Neural cell (in vitro differentiated cells): ENCODE measurements at regions not wholly inside any gene's neighbourhood (a gene's known extent, or its start where the extent isn't known, plus 50 kb on each side); places are given as distances from the start of the nearest gene placed in this dataset.

Experiments
- H2AFZ ChIP-seq: fragments of 200-600, 300-800 bp; sonication (generic), shearing (Covaris generic); 2 replicates; pipeline ENCODE4 v1.6.0; 2014; ENCODE audit warnings: low read depth, mild to moderate bottlenecking, antibody characterized with exemption, low read length, moderate library complexity
- H3F3A ChIP-seq: fragments of 200-600 bp; shearing (Covaris generic); 2 replicates; pipeline ENCODE4 v1.6.1; 2016; ENCODE audit warnings: mild to moderate bottlenecking, moderate library complexity, mixed read lengths, antibody characterized with exemption, low read length; ENCODE audit not compliant: insufficient read depth, poor library complexity, severe bottlenecking
- H3K27ac ChIP-seq: fragments of 200-600, 300-800 bp; sonication (generic), shearing (Covaris generic); 2 replicates; pipeline ENCODE4 v1.5.1; 2014; ENCODE audit warnings: mild to moderate bottlenecking, low read length, moderate library complexity
- H3K27me3 ChIP-seq: fragments of 300-800, 200-600 bp; sonication (generic), shearing (Covaris generic); 2 replicates; pipeline ENCODE4 v1.6.0; 2014; ENCODE audit warnings: mild to moderate bottlenecking, low read depth, low read length, moderate library complexity; ENCODE audit not compliant: insufficient read depth
- H3K36me3 ChIP-seq: fragments of 300-800, 200-600 bp; sonication (generic), shearing (Covaris generic); 2 replicates; pipeline ENCODE4 v1.5.1; 2014; ENCODE audit warnings: mild to moderate bottlenecking, antibody characterized with exemption, low read length, moderate library complexity; ENCODE audit not compliant: insufficient read depth
- H3K4me2 ChIP-seq: fragments of 300-800, 200-600 bp; sonication (generic), shearing (Covaris generic); 2 replicates; pipeline ENCODE4 v1.6.0; 2014; ENCODE audit warnings: mild to moderate bottlenecking, low read length
- H3K4me3 ChIP-seq: fragments of 300-800, 200-600 bp; sonication (generic), shearing (Covaris generic); 2 replicates; pipeline ENCODE4 v1.5.1; 2014; ENCODE audit warnings: mild to moderate bottlenecking, low read length, moderate library complexity
- H3K79me2 ChIP-seq: fragments of 200-600 bp; shearing (Covaris generic); replicated peaks from 2 replicates; pipeline ENCODE4 v1.6.0; 2014; ENCODE audit warnings: mild to moderate bottlenecking, low read length, moderate library complexity; ENCODE audit not compliant: insufficient read depth
- H3K9ac ChIP-seq: fragments of 300-800, 200-600 bp; sonication (generic), shearing (Covaris generic); 2 replicates; pipeline ENCODE4 v1.6.1; 2016; ENCODE audit warnings: mild to moderate bottlenecking, low read length, mixed read lengths
- H3K9me2 ChIP-seq: fragments of 200-600 bp; shearing (Covaris generic); 2 replicates; pipeline ENCODE4 v1.6.1; 2016; ENCODE audit warnings: mild to moderate bottlenecking, low read length, mixed read lengths; ENCODE audit not compliant: insufficient read depth
- H3K9me3 ChIP-seq: fragments of 200-600, 300-800 bp; sonication (generic), shearing (Covaris generic); 2 replicates; pipeline ENCODE4 v1.6.1; 2016; ENCODE audit warnings: mild to moderate bottlenecking, mixed run types, low read length, moderate library complexity, mixed read lengths
- H4K20me1 ChIP-seq: fragments of 200-600 bp; shearing (Covaris generic); 2 replicates; pipeline ENCODE4 v1.6.1; 2016; ENCODE audit warnings: mild to moderate bottlenecking, mixed run types; ENCODE audit not compliant: insufficient read depth
- CTCF ChIP-seq: fragments of 450-650 bp; IDR thresholded peaks from 2 replicates; pipeline ENCODE4 v1.5.1; 2014; ENCODE audit warnings: antibody characterized with exemption, mild to moderate bottlenecking, moderate library complexity; ENCODE audit not compliant: poor library complexity, severe bottlenecking
- EP300 ChIP-seq: fragments of 450-650 bp; conservative IDR thresholded peaks from 2 replicates; pipeline ENCODE4 v1.6.1; 2014; ENCODE audit warnings: antibody characterized with exemption, mild to moderate bottlenecking, moderate library complexity; ENCODE audit not compliant: poor library complexity, severe bottlenecking
- EZH2 ChIP-seq: fragments of 200-600, 300-800 bp; shearing (Covaris generic), sonication (generic); IDR thresholded peaks from 2 replicates; pipeline ENCODE4 v1.6.1; 2014; ENCODE audit warnings: antibody characterized with exemption, low read length, borderline replicate concordance, mild to moderate bottlenecking; ENCODE audit not compliant: insufficient read depth, poor library complexity, severe bottlenecking
- MXI1 ChIP-seq: fragments of 450-650 bp; conservative IDR thresholded peaks from 2 replicates; pipeline ENCODE4 v1.6.1; 2014; ENCODE audit warnings: antibody characterized with exemption, mild to moderate bottlenecking; ENCODE audit not compliant: poor library complexity, severe bottlenecking
- POLR2AphosphoS5 ChIP-seq: IDR thresholded peaks from 2 replicates; pipeline ENCODE4 v1.6.1; 2012
- RAD21 ChIP-seq: fragments of 450-650 bp; conservative IDR thresholded peaks from 2 replicates; pipeline ENCODE4 v1.6.1; 2014; ENCODE audit warnings: antibody characterized with exemption, mild to moderate bottlenecking, moderate library complexity
- REST ChIP-seq: IDR thresholded peaks from 2 replicates; pipeline ENCODE4 v1.6.1; 2012; ENCODE audit warnings: borderline replicate concordance
- SMC3 ChIP-seq: fragments of 450-650 bp; conservative IDR thresholded peaks from 2 replicates; pipeline ENCODE4 v1.6.1; 2014; ENCODE audit warnings: antibody characterized with exemption, mild to moderate bottlenecking, moderate library complexity; ENCODE audit not compliant: poor library complexity
- TAF1 ChIP-seq: IDR thresholded peaks from 2 replicates; pipeline ENCODE4 v1.6.1; 2012; ENCODE audit warnings: low read depth

GRCh38 chr4:97394653-97395052, 748.6 kb downstream of the STPG2 start:
- H3K9ac ChIP-seq = no peak overlapping the region

GRCh38 chr4:97396097-97396496, 747.2 kb downstream of the STPG2 start:
- Histone ChIP-seq H3K27me3 (no peaks in the 10 kb centered on the region), H3K9ac (no peak overlapping the region), H3K79me2 (no peaks in the 10 kb centered on the region), H3F3A (no peaks in the 10 kb centered on the region), H4K20me1 (no peaks in the 10 kb centered on the region), H3K27ac (no peak overlapping the region), H3K4me3 (no peak overlapping the region), H3K4me2 (no peak overlapping the region), H3K9me3 (no peaks in the 10 kb centered on the region), H2AFZ (no peak overlapping the region), H3K36me3 (no peaks in the 10 kb centered on the region), H3K9me2 (no peaks in the 10 kb centered on the region)
- TF ChIP-seq POLR2AphosphoS5 (no peak), TAF1 (no peak), REST (no peak), SMC3 (no peak), EP300 (no peak)

More at GRCh38 chr4:97394653-97395052, 748.6 kb downstream of the STPG2 start:
- Histone ChIP-seq H3K36me3 (no peaks in the 10 kb centered on the region), H3K27ac (no peak overlapping the region), H3K4me2 (no peak overlapping the region), H3K9me2 (no peaks in the 10 kb centered on the region), H3F3A (no peaks in the 10 kb centered on the region), H3K9me3 (no peaks in the 10 kb centered on the region), H3K79me2 (no peaks in the 10 kb centered on the region), H3K4me3 (no peak overlapping the region), H4K20me1 (no peaks in the 10 kb centered on the region), H3K27me3 (no peaks in the 10 kb centered on the region), H2AFZ (no peak overlapping the region)
- TF ChIP-seq EP300 = no peak
- no peak for TF ChIP-seq POLR2AphosphoS5
- no peak for TF ChIP-seq TAF1
- no peak for TF ChIP-seq CTCF
- no peak for TF ChIP-seq MXI1
- no peak for TF ChIP-seq REST
- no peak for TF ChIP-seq SMC3
- TF ChIP-seq EZH2 = no peak
- TF ChIP-seq RAD21 = no peak
